Neural cell (in vitro differentiated cells): ENCODE measurements at regions not wholly inside any gene's neighbourhood (a gene's known extent, or its start where the extent isn't known, plus 50 kb on each side); places are given as distances from the start of the nearest gene placed in this dataset.
"Not testable (repeated sequence)": the region's sequence is repeated elsewhere in the genome, so short reads cannot be mapped to it uniquely, and the experiment has no call there.

ENCODE experiments used
- H2AFZ ChIP-seq: fragments of 200-600, 300-800 bp; sonication (generic), shearing (Covaris generic); 2 replicates; pipeline ENCODE4 v1.6.0; 2014; ENCODE audit warnings: low read depth, mild to moderate bottlenecking, antibody characterized with exemption, low read length, moderate library complexity
- H3F3A ChIP-seq: fragments of 200-600 bp; shearing (Covaris generic); 2 replicates; pipeline ENCODE4 v1.6.1; 2016; ENCODE audit warnings: mild to moderate bottlenecking, moderate library complexity, mixed read lengths, antibody characterized with exemption, low read length; ENCODE audit not compliant: insufficient read depth, poor library complexity, severe bottlenecking
- H3K27ac ChIP-seq: fragments of 200-600, 300-800 bp; sonication (generic), shearing (Covaris generic); 2 replicates; pipeline ENCODE4 v1.5.1; 2014; ENCODE audit warnings: mild to moderate bottlenecking, low read length, moderate library complexity
- H3K27me3 ChIP-seq: fragments of 300-800, 200-600 bp; sonication (generic), shearing (Covaris generic); 2 replicates; pipeline ENCODE4 v1.6.0; 2014; ENCODE audit warnings: mild to moderate bottlenecking, low read depth, low read length, moderate library complexity; ENCODE audit not compliant: insufficient read depth
- H3K36me3 ChIP-seq: fragments of 300-800, 200-600 bp; sonication (generic), shearing (Covaris generic); 2 replicates; pipeline ENCODE4 v1.5.1; 2014; ENCODE audit warnings: mild to moderate bottlenecking, antibody characterized with exemption, low read length, moderate library complexity; ENCODE audit not compliant: insufficient read depth
- H3K4me2 ChIP-seq: fragments of 300-800, 200-600 bp; sonication (generic), shearing (Covaris generic); 2 replicates; pipeline ENCODE4 v1.6.0; 2014; ENCODE audit warnings: mild to moderate bottlenecking, low read length
- H3K4me3 ChIP-seq: fragments of 300-800, 200-600 bp; sonication (generic), shearing (Covaris generic); 2 replicates; pipeline ENCODE4 v1.5.1; 2014; ENCODE audit warnings: mild to moderate bottlenecking, low read length, moderate library complexity
- H3K79me2 ChIP-seq: fragments of 200-600 bp; shearing (Covaris generic); replicated peaks from 2 replicates; pipeline ENCODE4 v1.6.0; 2014; ENCODE audit warnings: mild to moderate bottlenecking, low read length, moderate library complexity; ENCODE audit not compliant: insufficient read depth
- H3K9ac ChIP-seq: fragments of 300-800, 200-600 bp; sonication (generic), shearing (Covaris generic); 2 replicates; pipeline ENCODE4 v1.6.1; 2016; ENCODE audit warnings: mild to moderate bottlenecking, low read length, mixed read lengths
- H3K9me2 ChIP-seq: fragments of 200-600 bp; shearing (Covaris generic); 2 replicates; pipeline ENCODE4 v1.6.1; 2016; ENCODE audit warnings: mild to moderate bottlenecking, low read length, mixed read lengths; ENCODE audit not compliant: insufficient read depth
- H3K9me3 ChIP-seq: fragments of 200-600, 300-800 bp; sonication (generic), shearing (Covaris generic); 2 replicates; pipeline ENCODE4 v1.6.1; 2016; ENCODE audit warnings: mild to moderate bottlenecking, mixed run types, low read length, moderate library complexity, mixed read lengths
- H4K20me1 ChIP-seq: fragments of 200-600 bp; shearing (Covaris generic); 2 replicates; pipeline ENCODE4 v1.6.1; 2016; ENCODE audit warnings: mild to moderate bottlenecking, mixed run types; ENCODE audit not compliant: insufficient read depth
- CTCF ChIP-seq: fragments of 450-650 bp; IDR thresholded peaks from 2 replicates; pipeline ENCODE4 v1.5.1; 2014; ENCODE audit warnings: antibody characterized with exemption, mild to moderate bottlenecking, moderate library complexity; ENCODE audit not compliant: poor library complexity, severe bottlenecking
- EP300 ChIP-seq: fragments of 450-650 bp; conservative IDR thresholded peaks from 2 replicates; pipeline ENCODE4 v1.6.1; 2014; ENCODE audit warnings: antibody characterized with exemption, mild to moderate bottlenecking, moderate library complexity; ENCODE audit not compliant: poor library complexity, severe bottlenecking
- EZH2 ChIP-seq: fragments of 200-600, 300-800 bp; shearing (Covaris generic), sonication (generic); IDR thresholded peaks from 2 replicates; pipeline ENCODE4 v1.6.1; 2014; ENCODE audit warnings: antibody characterized with exemption, low read length, borderline replicate concordance, mild to moderate bottlenecking; ENCODE audit not compliant: insufficient read depth, poor library complexity, severe bottlenecking
- MXI1 ChIP-seq: fragments of 450-650 bp; conservative IDR thresholded peaks from 2 replicates; pipeline ENCODE4 v1.6.1; 2014; ENCODE audit warnings: antibody characterized with exemption, mild to moderate bottlenecking; ENCODE audit not compliant: poor library complexity, severe bottlenecking
- POLR2AphosphoS5 ChIP-seq: IDR thresholded peaks from 2 replicates; pipeline ENCODE4 v1.6.1; 2012
- RAD21 ChIP-seq: fragments of 450-650 bp; conservative IDR thresholded peaks from 2 replicates; pipeline ENCODE4 v1.6.1; 2014; ENCODE audit warnings: antibody characterized with exemption, mild to moderate bottlenecking, moderate library complexity
- REST ChIP-seq: IDR thresholded peaks from 2 replicates; pipeline ENCODE4 v1.6.1; 2012; ENCODE audit warnings: borderline replicate concordance
- SMC3 ChIP-seq: fragments of 450-650 bp; conservative IDR thresholded peaks from 2 replicates; pipeline ENCODE4 v1.6.1; 2014; ENCODE audit warnings: antibody characterized with exemption, mild to moderate bottlenecking, moderate library complexity; ENCODE audit not compliant: poor library complexity
- TAF1 ChIP-seq: IDR thresholded peaks from 2 replicates; pipeline ENCODE4 v1.6.1; 2012; ENCODE audit warnings: low read depth

DNA sequence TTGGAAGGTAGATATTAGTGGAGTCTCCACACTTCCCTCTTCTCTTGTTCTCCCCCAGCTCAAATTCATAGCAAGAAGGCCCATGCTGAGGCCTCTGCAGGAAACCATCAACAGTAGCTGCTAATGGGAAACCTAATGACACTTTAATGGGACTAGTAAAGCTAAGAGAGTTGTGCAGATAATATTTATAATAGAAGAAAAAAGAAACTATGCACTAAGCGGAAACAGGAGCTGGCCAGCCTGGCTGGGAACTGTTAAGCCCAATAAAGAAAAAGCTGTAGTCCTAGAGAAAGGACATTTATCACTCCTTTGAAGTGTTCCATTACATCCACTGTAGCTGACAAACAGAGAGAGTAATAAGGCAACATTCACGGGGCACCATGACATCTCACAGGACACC is 229.6 kb downstream of the IGSF11 start:
- Histone ChIP-seq H2AFZ (no peak overlapping the region), H3F3A (peaks cover 3% of the 10 kb centered on the region)
- no peak for TF ChIP-seq EP300
- no peak for TF ChIP-seq MXI1
- no peak for TF ChIP-seq RAD21
- peak; percentile 50 for TF ChIP-seq REST
- TF ChIP-seq CTCF: no peak
- TF ChIP-seq EZH2: no peak
- TF ChIP-seq SMC3: no peak
- peak; percentile 55 for TF ChIP-seq POLR2AphosphoS5
- no peak for TF ChIP-seq TAF1

GRCh38 chr3:118806423-118806822 is 228.2 kb downstream of the IGSF11 start:
- no peaks in the 10 kb centered on the region for H3K9me2 ChIP-seq
- peaks cover 3% of the 10 kb centered on the region for H3F3A ChIP-seq
- TF ChIP-seq EP300: no peak
- no peak for TF ChIP-seq RAD21
- no peak for TF ChIP-seq TAF1
- TF ChIP-seq MXI1: no peak
- no peak for TF ChIP-seq SMC3
- no peak for TF ChIP-seq EZH2
- no peak for TF ChIP-seq CTCF
- TF ChIP-seq REST: no peak
- no peak for TF ChIP-seq POLR2AphosphoS5
- H2AFZ ChIP-seq: no peak overlapping the region
- no peaks in the 10 kb centered on the region for H3K79me2 ChIP-seq
- no peaks in the 10 kb centered on the region for H3K9me3 ChIP-seq
- no peak overlapping the region for H3K4me2 ChIP-seq
- H3K9ac ChIP-seq: no peak overlapping the region
- no peak overlapping the region for H3K27ac ChIP-seq
- no peaks in the 10 kb centered on the region for H3K27me3 ChIP-seq
- no peaks in the 10 kb centered on the region for H3K36me3 ChIP-seq
- no peak overlapping the region for H3K4me3 ChIP-seq
- H4K20me1 ChIP-seq: no peaks in the 10 kb centered on the region

More for the DNA sequence above, 229.6 kb downstream of the IGSF11 start:
- no peaks in the 10 kb centered on the region for H3K9me2 ChIP-seq
- H3K36me3 ChIP-seq: no peaks in the 10 kb centered on the region
- H3K9ac ChIP-seq: no peak overlapping the region
- H3K79me2 ChIP-seq: no peaks in the 10 kb centered on the region
- no peaks in the 10 kb centered on the region for H4K20me1 ChIP-seq
- no peak overlapping the region for H3K4me3 ChIP-seq
- no peaks in the 10 kb centered on the region for H3K27me3 ChIP-seq
- no peak overlapping the region for H3K4me2 ChIP-seq
- no peaks in the 10 kb centered on the region for H3K9me3 ChIP-seq
- H3K27ac ChIP-seq: no peak overlapping the region

GRCh38 chr3:118807349-118807748 is 227.3 kb downstream of the IGSF11 start:
- H2AFZ ChIP-seq, H3K9ac ChIP-seq, H4K20me1 ChIP-seq, H3K4me3 ChIP-seq, H3F3A ChIP-seq, H3K27ac ChIP-seq, H3K36me3 ChIP-seq, H3K4me2 ChIP-seq, H3K79me2 ChIP-seq, H3K27me3 ChIP-seq, H3K9me2 ChIP-seq, H3K9me3 ChIP-seq: not testable (repeated sequence)
